ENCODE measurements at regions not wholly inside any gene's neighbourhood (a gene's known extent, or its start where the extent isn't known, plus 50 kb on each side); places are given as distances from the start of the nearest gene placed in this dataset.
A peak's percentile ranks its signal among the peaks of the same experiment; 100 is the strongest.
"Not testable (repeated sequence)": the region's sequence is repeated elsewhere in the genome, so short reads cannot be mapped to it uniquely, and the experiment has no call there.

DNA sequence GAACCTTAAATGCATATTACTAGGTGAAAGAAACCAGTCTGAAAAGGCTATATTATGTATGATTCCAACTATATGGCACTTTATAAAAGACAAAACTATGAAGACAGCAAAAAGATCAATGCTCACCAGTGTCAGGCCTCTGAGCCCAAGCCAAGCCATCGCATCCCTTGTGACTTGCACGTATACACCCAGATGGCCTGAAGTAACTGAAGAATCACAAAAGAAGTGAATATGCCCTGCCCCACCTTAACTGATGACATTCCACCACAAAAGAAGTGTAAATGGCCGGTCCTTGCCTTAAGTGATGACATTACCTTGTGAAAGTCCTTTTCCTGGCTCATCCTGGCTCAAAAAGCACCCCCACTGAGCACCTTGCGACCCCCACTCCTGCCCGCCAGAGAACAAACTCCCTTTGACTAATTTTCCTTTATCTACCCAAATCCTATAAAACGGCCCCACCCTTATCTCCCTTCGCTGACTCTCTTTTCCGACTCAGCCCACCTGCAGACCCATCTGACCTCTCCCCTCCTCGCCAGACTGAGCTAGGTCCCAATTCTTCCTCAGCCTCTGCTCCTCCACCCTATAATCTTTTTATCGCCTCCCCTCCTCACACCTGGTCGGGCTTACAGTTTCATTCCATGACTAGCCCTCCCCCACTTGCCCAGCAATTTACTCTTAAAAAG is 1239.5 kb downstream of the OLFM4 start:
- not testable (repeated sequence) for H3K4me3 Mint-ChIP-seq

DNA sequence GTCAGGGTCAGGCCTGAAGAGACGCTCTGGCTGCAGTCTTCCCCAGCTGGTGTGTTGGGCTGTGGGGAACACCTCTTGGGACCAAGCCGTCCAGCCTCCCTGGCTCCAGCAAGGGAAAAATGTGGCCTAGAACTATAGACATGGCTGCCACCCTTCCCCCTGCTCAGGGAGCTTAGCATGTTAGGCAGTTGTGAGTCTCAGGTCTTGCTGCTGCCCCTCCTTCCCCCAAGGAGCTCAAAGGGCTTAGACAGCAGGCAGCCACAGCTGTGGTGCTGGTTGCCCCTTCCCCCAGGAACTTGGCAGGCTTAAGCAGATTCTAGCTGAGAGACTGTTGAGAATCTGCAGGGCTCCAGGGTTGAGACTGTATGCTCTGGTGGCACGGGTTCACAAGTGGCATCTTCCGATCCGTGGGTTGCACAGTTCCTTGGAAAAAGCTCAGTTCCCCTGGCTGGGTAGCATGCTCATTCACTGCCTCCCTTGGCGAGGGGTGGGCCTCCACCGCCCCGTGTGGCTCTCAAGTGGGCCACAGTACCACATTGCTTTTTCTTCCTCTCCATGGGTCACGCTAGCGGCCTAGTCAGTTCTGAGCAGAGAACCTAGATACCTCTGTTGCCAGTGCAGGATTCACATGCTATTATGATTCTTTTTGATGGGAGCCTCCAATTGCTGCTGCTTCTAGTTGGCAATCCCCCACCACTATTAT is 1258.6 kb downstream of the OLFM4 start:
- H3K27me3 Mint-ChIP-seq = no peaks in the 10 kb centered on the region
- H3K4me1 Mint-ChIP-seq = no peaks in the 10 kb centered on the region
- H3K4me3 Mint-ChIP-seq = no peak overlapping the region
- no peaks in the 10 kb centered on the region for H3K36me3 Mint-ChIP-seq
- H3K27ac Mint-ChIP-seq = no peak overlapping the region
- peaks cover 13 to 22% (median 14%) of the 10 kb centered on the region in 3 donors for H3K9me3 Mint-ChIP-seq

More for the DNA sequence above, 1239.5 kb downstream of the OLFM4 start:
- H3K36me3 Mint-ChIP-seq, H3K4me1 Mint-ChIP-seq, H3K27me3 Mint-ChIP-seq: not testable (repeated sequence)
- Mint-ChIP-seq H3K9me3 (peaks cover 2 to 13% (median 7%) of the 10 kb centered on the region in 3 donors), H3K27ac (peak overlapping the region in 1 of 3 donors; percentile 48)

DNA sequence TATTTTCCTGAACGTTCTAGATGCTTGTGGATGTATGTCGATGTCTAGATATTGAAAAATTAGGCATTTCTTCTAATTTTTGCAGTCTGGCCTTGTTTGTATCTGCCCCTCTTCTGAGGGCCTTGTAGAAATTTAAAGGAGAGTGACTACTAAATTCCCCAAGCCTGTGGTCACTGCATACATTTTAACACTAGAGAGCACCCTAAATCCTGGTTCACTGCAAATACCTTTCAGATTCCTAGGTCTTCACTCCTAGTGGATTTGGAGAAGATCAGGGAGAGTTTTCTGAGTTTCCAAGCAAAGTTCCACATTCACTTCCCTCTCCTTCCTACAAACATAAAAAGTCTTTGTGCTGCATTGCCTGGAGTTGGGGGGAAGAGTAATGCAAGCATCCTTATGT is 1272.5 kb downstream of the OLFM4 start:
- Mint-ChIP-seq H3K9me3 (peaks cover 7 to 22% (median 15%) of the 10 kb centered on the region in 3 donors), H3K27ac (no peak overlapping the region), H3K36me3 (no peaks in the 10 kb centered on the region), H3K4me3 (no peak overlapping the region), H3K27me3 (no peaks in the 10 kb centered on the region), H3K4me1 (no peaks in the 10 kb centered on the region)

DNA sequence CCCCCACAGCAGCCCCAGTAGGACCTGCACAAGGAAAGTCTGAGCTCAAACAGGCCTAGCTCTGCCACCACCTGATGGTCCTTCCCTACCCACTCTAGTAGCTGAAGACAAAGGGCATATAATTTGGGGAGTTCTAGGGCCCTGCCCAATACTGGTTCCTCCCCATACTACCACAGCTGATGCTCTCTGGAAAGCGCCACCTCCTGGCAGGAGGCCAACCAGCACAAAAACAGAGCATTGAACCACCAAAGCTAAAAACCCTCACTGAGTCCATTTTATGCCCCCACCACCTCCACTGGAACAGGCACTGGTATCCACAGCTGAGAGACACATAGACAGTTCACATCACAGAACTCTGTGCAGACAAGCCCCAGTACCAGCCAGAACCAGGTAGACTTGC is 1276.8 kb downstream of the OLFM4 start:
- Mint-ChIP-seq H3K4me1 (no peaks in the 10 kb centered on the region), H3K9me3 (peaks cover 4 to 13% (median 4%) of the 10 kb centered on the region in 3 donors), H3K36me3 (no peaks in the 10 kb centered on the region)

GRCh38 chr13:54312885-54313284 is 1284.3 kb downstream of the OLFM4 start:
- H3K27me3 Mint-ChIP-seq = no peaks in the 10 kb centered on the region
- H3K4me1 Mint-ChIP-seq = no peaks in the 10 kb centered on the region
- H3K27ac Mint-ChIP-seq = no peak overlapping the region
- no peak overlapping the region for H3K4me3 Mint-ChIP-seq
- H3K9me3 Mint-ChIP-seq = peaks cover 0 to 7% (median 6%) of the 10 kb centered on the region in 3 donors
- no peaks in the 10 kb centered on the region for H3K36me3 Mint-ChIP-seq

More for the DNA sequence above, 1276.8 kb downstream of the OLFM4 start:
- Mint-ChIP-seq H3K27me3 (no peaks in the 10 kb centered on the region), H3K4me3 (no peak overlapping the region), H3K27ac (no peak overlapping the region)

- H3K36me3 Mint-ChIP-seq = no peaks in the 10 kb centered on the region
- H3K4me1 Mint-ChIP-seq = no peaks in the 10 kb centered on the region
- H3K9me3 Mint-ChIP-seq = peaks cover 0 to 5% (median 3%) of the 10 kb centered on the region in 3 donors
Measured at GRCh38 chr13:54317722-54318121, 1289.1 kb downstream of the OLFM4 start.

GRCh38 chr13:54337540-54337939 is 1308.9 kb downstream of the OLFM4 start:
- no peaks in the 10 kb centered on the region for H3K4me1 Mint-ChIP-seq
- no peak overlapping the region for H3K4me3 Mint-ChIP-seq
- H3K9me3 Mint-ChIP-seq = peaks cover 2 to 16% (median 8%) of the 10 kb centered on the region in 3 donors
- no peaks in the 10 kb centered on the region for H3K36me3 Mint-ChIP-seq
- no peak overlapping the region for H3K27ac Mint-ChIP-seq
- no peaks in the 10 kb centered on the region for H3K27me3 Mint-ChIP-seq

More at GRCh38 chr13:54317722-54318121, 1289.1 kb downstream of the OLFM4 start:
- Mint-ChIP-seq H3K27me3 (no peaks in the 10 kb centered on the region), H3K4me3 (no peak overlapping the region), H3K27ac (no peak overlapping the region)

DNA sequence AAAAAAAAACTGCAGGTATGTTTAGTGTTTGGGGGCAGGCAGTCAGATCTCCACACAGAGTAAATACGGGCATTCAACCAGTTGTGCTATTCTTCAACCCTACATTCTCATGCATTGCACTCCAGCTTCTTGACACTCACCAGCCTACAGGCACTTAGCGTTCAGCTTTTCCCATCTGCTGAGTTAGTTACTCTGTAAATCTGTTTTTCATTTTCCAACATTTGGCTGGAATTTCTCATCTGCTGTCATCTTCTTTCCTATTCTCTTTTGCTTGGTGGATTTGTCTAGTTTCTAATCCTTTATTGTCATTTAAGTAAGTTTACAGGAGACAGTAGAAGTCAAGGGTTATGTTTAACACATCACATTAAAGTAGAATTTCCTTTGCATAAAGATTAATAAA is 1318.9 kb downstream of the OLFM4 start:
- H3K4me3 Mint-ChIP-seq = no peak overlapping the region
- H3K27me3 Mint-ChIP-seq = no peaks in the 10 kb centered on the region
- H3K4me1 Mint-ChIP-seq = no peaks in the 10 kb centered on the region
- H3K9me3 Mint-ChIP-seq = peaks cover 0 to 5% (median 3%) of the 10 kb centered on the region in 3 donors
- no peaks in the 10 kb centered on the region for H3K36me3 Mint-ChIP-seq
- no peak overlapping the region for H3K27ac Mint-ChIP-seq

DNA sequence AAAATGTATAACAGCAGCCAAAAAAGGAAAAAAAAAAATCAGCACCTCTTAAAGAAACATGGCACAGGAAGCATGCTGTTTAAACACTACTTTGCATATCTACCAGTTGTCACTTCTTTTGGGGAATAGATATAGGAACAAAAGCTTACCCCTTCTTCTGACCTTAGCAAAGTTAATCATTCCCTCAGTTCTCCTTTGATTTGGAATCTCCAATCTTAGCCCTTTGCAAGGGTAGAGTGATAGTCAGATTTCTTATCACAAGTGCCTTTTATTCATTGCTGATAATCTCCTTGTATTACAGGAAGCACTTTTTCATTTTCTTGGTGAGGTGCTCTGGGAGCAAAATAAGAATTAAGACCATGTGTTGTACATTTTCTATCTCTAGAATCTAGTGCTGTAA is 1327.6 kb downstream of the OLFM4 start:
- H3K36me3 Mint-ChIP-seq = no peaks in the 10 kb centered on the region
- H3K4me1 Mint-ChIP-seq = no peaks in the 10 kb centered on the region
- no peak overlapping the region for H3K27ac Mint-ChIP-seq

DNA sequence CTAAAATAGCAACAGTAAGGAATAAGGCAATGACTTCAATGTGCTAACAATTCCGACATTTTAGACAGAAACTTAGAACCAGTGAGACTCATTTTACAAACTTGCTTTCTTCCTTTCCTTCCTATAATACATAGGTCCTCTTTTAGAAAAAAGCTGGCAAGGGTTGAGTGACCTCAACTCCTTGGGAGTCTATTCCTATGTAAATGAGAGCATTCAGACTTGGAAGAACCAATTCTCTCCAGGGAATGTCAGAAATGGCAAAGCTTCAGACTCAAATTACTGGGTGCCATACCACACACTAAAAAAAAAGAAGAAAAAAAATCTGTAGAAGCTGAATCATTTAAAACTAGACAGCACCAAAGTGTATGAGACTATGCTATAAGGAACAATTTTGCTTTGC is 1328.2 kb downstream of the OLFM4 start:
- Mint-ChIP-seq H3K36me3 (no peaks in the 10 kb centered on the region), H3K27me3 (no peaks in the 10 kb centered on the region), H3K9me3 (peaks cover 0 to 2% (median 0%) of the 10 kb centered on the region in 3 donors), H3K4me1 (no peaks in the 10 kb centered on the region), H3K27ac (no peak overlapping the region), H3K4me3 (no peak overlapping the region)

More for the DNA sequence above, 1327.6 kb downstream of the OLFM4 start:
- H3K27me3 Mint-ChIP-seq = no peaks in the 10 kb centered on the region
- H3K9me3 Mint-ChIP-seq = peaks cover 0 to 2% (median 0%) of the 10 kb centered on the region in 3 donors
- no peak overlapping the region for H3K4me3 Mint-ChIP-seq

GRCh38 chr13:54357284-54357933 is 1328.8 kb downstream of the OLFM4 start:
- Mint-ChIP-seq H3K4me3 (no peak overlapping the region), H3K4me1 (no peaks in the 10 kb centered on the region), H3K27ac (no peak overlapping the region), H3K27me3 (no peaks in the 10 kb centered on the region), H3K9me3 (peaks cover 0 to 2% (median 0%) of the 10 kb centered on the region in 3 donors), H3K36me3 (no peaks in the 10 kb centered on the region)

DNA sequence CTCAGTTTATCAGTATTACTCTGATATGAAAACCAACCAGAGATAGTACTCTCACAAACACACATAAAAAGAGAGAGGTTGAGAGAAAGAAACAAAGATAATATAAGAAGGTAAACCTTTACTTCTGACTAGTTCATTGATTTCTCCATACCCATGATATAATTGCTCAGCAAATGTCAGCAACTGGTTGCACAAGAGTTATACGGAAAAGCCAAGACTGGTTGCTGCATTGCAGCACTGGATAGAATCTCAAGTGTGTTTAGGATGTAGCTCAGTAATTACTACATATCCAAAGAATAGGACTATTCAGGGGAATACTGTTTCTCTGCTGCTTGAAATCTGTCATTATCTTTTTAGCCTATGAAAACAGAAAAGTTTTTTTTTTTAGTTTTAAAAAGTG is 1332.8 kb downstream of the OLFM4 start:
- Mint-ChIP-seq H3K27ac (no peak overlapping the region), H3K27me3 (no peaks in the 10 kb centered on the region), H3K4me1 (no peaks in the 10 kb centered on the region), H3K36me3 (no peaks in the 10 kb centered on the region), H3K9me3 (peaks cover 0 to 2% (median 0%) of the 10 kb centered on the region in 3 donors), H3K4me3 (no peak overlapping the region)

GRCh38 chr13:54366728-54367127 is 1338.1 kb downstream of the OLFM4 start:
- no peaks in the 10 kb centered on the region for H3K4me1 Mint-ChIP-seq
- no peak overlapping the region for H3K27ac Mint-ChIP-seq
- H3K4me3 Mint-ChIP-seq = no peak overlapping the region
- H3K27me3 Mint-ChIP-seq = no peaks in the 10 kb centered on the region
- no peaks in the 10 kb centered on the region for H3K36me3 Mint-ChIP-seq
- H3K9me3 Mint-ChIP-seq = peaks cover 2 to 10% (median 6%) of the 10 kb centered on the region in 3 donors

- H3K4me3 Mint-ChIP-seq = peak overlapping the region in 1 of 4 donors; percentile 23
- no peaks in the 10 kb centered on the region for H3K27me3 Mint-ChIP-seq
- no peak overlapping the region for H3K27ac Mint-ChIP-seq
- H3K36me3 Mint-ChIP-seq = no peaks in the 10 kb centered on the region
- peaks cover 2 to 11% (median 8%) of the 10 kb centered on the region in 3 donors for H3K9me3 Mint-ChIP-seq
- H3K4me1 Mint-ChIP-seq = no peaks in the 10 kb centered on the region
Measured at GRCh38 chr13:54367639-54368271, 1339.1 kb downstream of the OLFM4 start.

- Mint-ChIP-seq H3K36me3 (no peaks in the 10 kb centered on the region), H3K27ac (no peak overlapping the region), H3K9me3 (peaks cover 2 to 13% (median 8%) of the 10 kb centered on the region in 3 donors), H3K4me3 (no peak overlapping the region), H3K27me3 (no peaks in the 10 kb centered on the region), H3K4me1 (no peaks in the 10 kb centered on the region)
Measured at GRCh38 chr13:54368387-54368786, 1339.8 kb downstream of the OLFM4 start.

Measured in IgD-negative memory B cell (primary cell).